Heart right ventricle (tissue), 16 donors: ENCODE measurements at regions not wholly inside any gene's neighbourhood (a gene's known extent, or its start where the extent isn't known, plus 50 kb on each side); places are given as distances from the start of the nearest gene placed in this dataset.
"Not testable (repeated sequence)": the region's sequence is repeated elsewhere in the genome, so short reads cannot be mapped to it uniquely, and the experiment has no call there.

ENCODE experiments used
- ATAC-seq, 8 donors: fragments of 200-7000 bp; cut with Tn5 transposase; one replicate each; pipeline ENCODE4 v1.9.1; 2020; ENCODE audit warnings: mild to moderate bottlenecking in 8 of 8, moderate library complexity in 8 of 8, moderate number of reproducible peaks in 1 of 8
- DNase-seq, 2 donors: peaks; one replicate each; pipeline ENCODE4 v3.0.0-alpha.2; 2020
- H3K27ac ChIP-seq, 10 donors: fragments of 200-600 bp; sonication (generic) in 2 of 10; one replicate each; pipeline versions ENCODE4 v1.5.0 to v1.8.0; 2020 to 2022; ENCODE audit warnings: mild to moderate bottlenecking in 3 of 10
- H3K27me3 ChIP-seq, 7 donors: fragments of 200-600 bp; one replicate each; pipeline ENCODE4 v1.8.0; 2021 to 2022; ENCODE audit warnings: mild to moderate bottlenecking in 2 of 7
- H3K36me3 ChIP-seq, 9 donors: fragments of 200-600 bp; sonication (generic) in 1 of 9; one replicate each; pipeline versions ENCODE4 v1.5.0 to v1.8.0; 2020 to 2022; ENCODE audit warnings: mild to moderate bottlenecking in 2 of 9
- H3K4me1 ChIP-seq, 9 donors: fragments of 200-600 bp; sonication (generic) in 1 of 9; one replicate each; pipeline versions ENCODE4 v1.5.0 to v1.8.0; 2020 to 2022; ENCODE audit warnings: mild to moderate bottlenecking in 4 of 9
- H3K4me3 ChIP-seq, 10 donors: fragments of 200-600 bp; sonication (generic) in 2 of 10; one replicate each; pipeline versions ENCODE4 v1.5.0 to v1.8.0; 2020 to 2022; ENCODE audit warnings: mild to moderate bottlenecking in 7 of 10, moderate library complexity in 2 of 10
- H3K9me3 ChIP-seq, 11 donors: fragments of 200-600 bp in 10 of 11; sonication (generic) in 2 of 11; one replicate each; pipeline versions ENCODE4 v1.5.0 to v1.8.0; 2013 to 2022; ENCODE audit warnings: mild to moderate bottlenecking in 2 of 11, control low read depth in 1 of 11, moderate library complexity in 1 of 11
- CTCF ChIP-seq, 9 donors: fragments of 200-600 bp; sonication (generic) in 2 of 9; IDR thresholded peaks; one replicate each; pipeline versions ENCODE4 v1.5.0 to v1.8.0; 2021 to 2022; ENCODE audit warnings: antibody characterized with exemption in 9 of 9, mild to moderate bottlenecking in 5 of 9, moderate library complexity in 1 of 9
- WGBS, 2 donors: extraction: QIAGEN DNeasy Blood & Tissue Kit; methylation state at CpG; one replicate each; pipeline ENCODE4 v1.1.7; 2013; ENCODE audit warnings: inconsistent platforms in 1 of 2; 5-methylcytosine and 5-hydroxymethylcytosine counted together
- intact Hi-C, 10 donors: fragments of 100-400 bp; cut with DNase I; formaldehyde crosslinking; loops; one replicate each; pipeline versions ENCODE4 v1.11.1 to v1.14.2; 2022
- donor health status: Arrhythmogenic right ventricular cardiomyopathy.
- donor health status: ischemic (EF 13 %, LVEDD 7.1; RV severe dilation, severe dysfunction).
- donor health status: healthy with polysubstance abuse.
- donor health status: DM: no; HTN: yes; CAD: no.
- donor health status: DM: no; HTN: no; CAD: no.
- donor health status: ischemic (EF 25% LVEDD 6.9; RV normal size, moderate dysfunction).
- donor health status: ischemic (EF 25% LVEDD 5.7; RV mildly dilated, moderate dysfunction).
- donor health status: healthy.
- donor health status: DM: yes; HTN: yes; CAD: no.
- donor health status: Ischemic cardiomyopathy.
- donor health status: ischemic (EF 35%, LVEDD 5.7; RV mildly dilated, moderate dysfunction).
- donor health status: nonischemic (EF 11% LVEDD 7.7; RV severe dilation, severe dysfunction).
- donor health status: DM: yes; HTN: yes; CAD: no.
- donor health status: PGD.
- donor health status: ischemic (EF 29% LVEDD 5.4; RV normal size, mild dysfunction).
- donor health status: nonischemic (EF 23%, LVEDD 6.1; RV moderate dilation, normal function).

GRCh38 chr9:73962792-73963191 is 534.3 kb upstream of the RORB start:
- no peak for ATAC-seq
- WGBS, 2 donors, result 59 to 61% methylated on average over 4 of the region's 4 CpGs
- no peak for DNase-seq
- Histone ChIP-seq H3K27me3 (no peaks in the 10 kb centered on the region), H3K4me3 (no peak overlapping the region), H3K27ac (no peak overlapping the region), H3K9me3 (peaks cover 0 to 3% (median 0%) of the 10 kb centered on the region in 11 donors), H3K36me3 (no peaks in the 10 kb centered on the region), H3K4me1 (no peaks in the 10 kb centered on the region)
- TF ChIP-seq CTCF (IDR thresholded peaks at IDR 0.05), result no peak
- intact Hi-C loops, result no loop called here

GRCh38 chr9:73969936-73970335 is 527.2 kb upstream of the RORB start:
- no peak for TF ChIP-seq CTCF (IDR thresholded peaks at IDR 0.05)
- no peak for ATAC-seq
- intact Hi-C loops, result no loop called here

GRCh38 chr9:73976424-73976823 is 520.7 kb upstream of the RORB start:
- H3K4me3 ChIP-seq, ATAC-seq, H3K4me1 ChIP-seq, H3K27me3 ChIP-seq, H3K9me3 ChIP-seq, DNase-seq, intact Hi-C loops, H3K27ac ChIP-seq, H3K36me3 ChIP-seq: not testable (repeated sequence)
- 81 to 83% methylated on average over 3 of the region's 3 CpGs for WGBS, 2 donors

More at GRCh38 chr9:73969936-73970335, 527.2 kb upstream of the RORB start:
- H3K9me3 ChIP-seq, result peaks cover 0 to 23% (median 0%) of the 10 kb centered on the region in 11 donors
- WGBS, 2 donors, result 88 to 92% methylated on average over 1 of the region's 1 CpG
- no peak for DNase-seq
- H3K4me3 ChIP-seq, result no peak overlapping the region
- H3K27ac ChIP-seq, result no peak overlapping the region
- no peaks in the 10 kb centered on the region for H3K27me3 ChIP-seq
- no peaks in the 10 kb centered on the region for H3K4me1 ChIP-seq
- H3K36me3 ChIP-seq, result no peaks in the 10 kb centered on the region

GRCh38 chr9:73979894-73980264 is 517.3 kb upstream of the RORB start:
- Histone ChIP-seq H3K4me1 (no peaks in the 10 kb centered on the region), H3K9me3 (peaks cover 0 to 3% (median 0%) of the 10 kb centered on the region in 11 donors), H3K36me3 (no peaks in the 10 kb centered on the region), H3K4me3 (no peak overlapping the region), H3K27me3 (no peaks in the 10 kb centered on the region), H3K27ac (no peak overlapping the region)
- WGBS, 2 donors, result 66 to 69% methylated on average over 3 of the region's 3 CpGs
- no peak for TF ChIP-seq CTCF (IDR thresholded peaks at IDR 0.05)
- intact Hi-C loops, result no loop called here
- ATAC-seq (no peak), DNase-seq (no peak)

- peaks cover 0 to 11% (median 0%) of the 10 kb centered on the region in 11 donors for H3K9me3 ChIP-seq
- H3K27ac ChIP-seq, result no peak overlapping the region
- H3K36me3 ChIP-seq, result no peaks in the 10 kb centered on the region
- H3K27me3 ChIP-seq, result no peaks in the 10 kb centered on the region
- intact Hi-C loops, result no loop called here
- no peak for DNase-seq
- no peaks in the 10 kb centered on the region for H3K4me1 ChIP-seq
- ATAC-seq, result no peak
- H3K4me3 ChIP-seq, result no peak overlapping the region
- TF ChIP-seq CTCF (IDR thresholded peaks at IDR 0.05), result no peak
Measured at GRCh38 chr9:73980754-73981153, 516.4 kb upstream of the RORB start.
